Bronchial epithelial cell (primary cell): ENCODE measurements at regions not wholly inside any gene's neighbourhood (a gene's known extent, or its start where the extent isn't known, plus 50 kb on each side); places are given as distances from the start of the nearest gene placed in this dataset.
"Not testable (repeated sequence)": the region's sequence is repeated elsewhere in the genome, so short reads cannot be mapped to it uniquely, and the experiment has no call there.

Experiments
- DNase-seq: peaks from one replicate; pipeline ENCODE4 v3.0.0-alpha.2; 2010; ENCODE audit warnings: low read depth
- FAIRE-seq: peaks from 2 replicates; lab custom pipeline; 2011; peaks lifted over from hg19 to GRCh38; lab: Jason Lieb, UNC
- H3K27me3 ChIP-seq: 2 replicates; pipeline ENCODE4 v1.5.1; 2011; ENCODE audit warnings: low read length; ENCODE audit not compliant: control insufficient read depth, insufficient read depth
- H3K36me3 ChIP-seq: 2 replicates; pipeline ENCODE4 v1.5.1; 2011; ENCODE audit warnings: low read length; ENCODE audit not compliant: control insufficient read depth, insufficient read depth
- H3K4me3 ChIP-seq: 2 replicates; pipeline ENCODE4 v1.5.1; 2011; ENCODE audit warnings: mild to moderate bottlenecking, low read depth, low read length, control low read depth
- TF ChIP-seq, protein P1 (sequence below): IDR thresholded peaks from 2 replicates; pipeline ENCODE4 v1.5.1; 2011; ENCODE audit warnings: mild to moderate bottlenecking, moderate library complexity, low read length, control low read depth, inconsistent platforms; ENCODE audit not compliant: insufficient read depth, severe bottlenecking

- H3K4me3 ChIP-seq, result no peak overlapping the region
- TF ChIP-seq, protein P1, sequence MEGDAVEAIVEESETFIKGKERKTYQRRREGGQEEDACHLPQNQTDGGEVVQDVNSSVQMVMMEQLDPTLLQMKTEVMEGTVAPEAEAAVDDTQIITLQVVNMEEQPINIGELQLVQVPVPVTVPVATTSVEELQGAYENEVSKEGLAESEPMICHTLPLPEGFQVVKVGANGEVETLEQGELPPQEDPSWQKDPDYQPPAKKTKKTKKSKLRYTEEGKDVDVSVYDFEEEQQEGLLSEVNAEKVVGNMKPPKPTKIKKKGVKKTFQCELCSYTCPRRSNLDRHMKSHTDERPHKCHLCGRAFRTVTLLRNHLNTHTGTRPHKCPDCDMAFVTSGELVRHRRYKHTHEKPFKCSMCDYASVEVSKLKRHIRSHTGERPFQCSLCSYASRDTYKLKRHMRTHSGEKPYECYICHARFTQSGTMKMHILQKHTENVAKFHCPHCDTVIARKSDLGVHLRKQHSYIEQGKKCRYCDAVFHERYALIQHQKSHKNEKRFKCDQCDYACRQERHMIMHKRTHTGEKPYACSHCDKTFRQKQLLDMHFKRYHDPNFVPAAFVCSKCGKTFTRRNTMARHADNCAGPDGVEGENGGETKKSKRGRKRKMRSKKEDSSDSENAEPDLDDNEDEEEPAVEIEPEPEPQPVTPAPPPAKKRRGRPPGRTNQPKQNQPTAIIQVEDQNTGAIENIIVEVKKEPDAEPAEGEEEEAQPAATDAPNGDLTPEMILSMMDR, result no peak
- H3K36me3 ChIP-seq, result no peaks in the 10 kb centered on the region
- DNase-seq (no peak), FAIRE-seq (no peak)
- H3K27me3 ChIP-seq, result no peaks in the 10 kb centered on the region
Measured at GRCh38 chr2:22076454-22076853, 952.7 kb downstream of the TDRD15 start.

GRCh38 chr2:22078701-22079100 lies 954.9 kb downstream of the TDRD15 start:
- TF ChIP-seq, protein P1, result no peak
- no peaks in the 10 kb centered on the region for H3K36me3 ChIP-seq
- H3K27me3 ChIP-seq, result no peaks in the 10 kb centered on the region
- H3K4me3 ChIP-seq, result no peak overlapping the region
- DNase-seq, result no peak
- FAIRE-seq, result no peak

DNA sequence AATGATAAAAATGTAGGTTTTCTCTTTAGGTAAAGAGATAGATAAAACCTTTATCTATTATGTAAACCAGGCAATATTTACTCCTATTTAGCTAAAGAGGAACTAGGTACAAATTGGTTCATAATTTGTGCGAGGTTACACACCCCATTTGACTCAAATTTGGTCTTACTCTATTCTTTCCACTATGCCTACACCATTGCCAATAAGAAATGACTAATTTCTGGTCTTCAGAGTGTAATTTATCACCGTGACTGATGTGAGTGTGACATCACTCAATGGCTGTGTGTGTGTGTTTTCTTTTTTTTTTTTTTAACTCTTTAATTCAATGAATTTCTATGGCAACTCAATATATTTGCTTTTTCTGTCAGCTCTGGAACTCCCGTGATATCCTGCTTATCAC lies 955.8 kb downstream of the TDRD15 start:
- Histone ChIP-seq H3K4me3 (no peak overlapping the region), H3K27me3 (no peaks in the 10 kb centered on the region), H3K36me3 (no peaks in the 10 kb centered on the region)
- DNase-seq (no peak), FAIRE-seq (no peak)
- TF ChIP-seq, protein P1, result no peak

GRCh38 chr2:22086726-22087125 lies 963.0 kb downstream of the TDRD15 start:
- no peak for DNase-seq
- TF ChIP-seq, protein P1, result no peak
- H3K27me3 ChIP-seq, result no peaks in the 10 kb centered on the region
- FAIRE-seq, result no peak
- no peaks in the 10 kb centered on the region for H3K36me3 ChIP-seq
- H3K4me3 ChIP-seq, result no peak overlapping the region

DNA sequence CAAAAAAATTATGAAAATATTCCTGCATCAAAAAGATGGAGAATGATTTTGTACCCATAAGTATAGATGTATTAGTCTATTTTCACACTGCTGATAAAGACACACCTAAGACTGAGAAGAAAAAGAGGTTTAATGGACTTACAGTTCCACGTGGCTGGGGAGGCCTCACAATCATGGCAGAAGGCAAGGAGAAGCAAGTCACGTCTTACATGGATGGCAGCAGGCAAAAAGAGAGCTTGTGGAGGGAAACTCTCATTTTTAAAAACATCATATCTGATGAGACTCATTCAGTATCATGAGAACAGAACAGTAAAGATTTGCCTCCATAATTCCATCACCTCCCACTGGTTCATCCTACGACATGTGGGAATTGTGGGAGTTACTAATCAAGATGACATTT lies 979.8 kb downstream of the TDRD15 start:
- not testable (repeated sequence) for H3K27me3 ChIP-seq, DNase-seq, H3K4me3 ChIP-seq, H3K36me3 ChIP-seq, FAIRE-seq

GRCh38 chr2:22110244-22110651 lies 986.5 kb downstream of the TDRD15 start:
- DNase-seq (no peak), FAIRE-seq (no peak)
- Histone ChIP-seq H3K27me3 (no peaks in the 10 kb centered on the region), H3K4me3 (no peak overlapping the region), H3K36me3 (no peaks in the 10 kb centered on the region)
- TF ChIP-seq, protein P1, result no peak
